Transverse colon (tissue), 4 donors: ENCODE measurements at regions not wholly inside any gene's neighbourhood (a gene's known extent, or its start where the extent isn't known, plus 50 kb on each side); places are given as distances from the start of the nearest gene placed in this dataset.

Experiments
- DNase-seq: peaks from one replicate; pipeline ENCODE4 v3.0.0-alpha.2; 2019
- H3K27ac ChIP-seq, 4 donors: fragments of 200-600 bp; sonication (generic); 2 replicates each; pipeline ENCODE4 v1.5.1; 2016 to 2018; ENCODE audit warnings: inconsistent platforms in 4 of 4
- H3K27me3 ChIP-seq: fragments of 200-600 bp; sonication (generic); 2 replicates; pipeline ENCODE4 v1.5.1; 2017; ENCODE audit warnings: inconsistent platforms
- H3K36me3 ChIP-seq, 4 donors: fragments of 200-600 bp; sonication (generic); 2 replicates each; pipeline ENCODE4 v1.5.1; 2017 to 2019; ENCODE audit warnings: inconsistent platforms in 4 of 4
- H3K4me1 ChIP-seq, 4 donors: fragments of 200-600 bp; sonication (generic); 2 replicates each; pipeline ENCODE4 v1.5.1; 2017 to 2020; ENCODE audit warnings: inconsistent platforms in 4 of 4
- H3K4me3 ChIP-seq, 4 donors: fragments of 200-600 bp; sonication (generic); 1 replicate in 1 of 4; 2 replicates in 3 of 4; pipeline versions ENCODE4 v1.5.1 to v1.6.1; 2017 to 2019; ENCODE audit warnings: inconsistent platforms in 4 of 4
- H3K9me3 ChIP-seq, 2 donors: fragments of 200-600 bp; sonication (generic); 2 replicates each; pipeline ENCODE4 v1.5.1; 2017 to 2019; ENCODE audit warnings: inconsistent platforms in 2 of 2
- CTCF ChIP-seq, 5 experiments: fragments of 200-600 bp in 3 of 5; fragments of 450-650 bp in 2 of 5; sonication (generic) in 3 of 5; IDR thresholded peaks; 1 replicate in 2 of 5; 2 replicates in 3 of 5; pipeline ENCODE4 v1.5.1; 2016 to 2017; ENCODE audit warnings: antibody characterized with exemption in 5 of 5, inconsistent platforms in 3 of 5, mild to moderate bottlenecking in 2 of 5, moderate library complexity in 1 of 5
- EP300 ChIP-seq: sonication (generic); formaldehyde crosslinking; IDR thresholded peaks from one replicate; pipeline ENCODE4 v1.6.1; 2017; ENCODE audit warnings: antibody characterized with exemption, low read depth
- POLR2A ChIP-seq: fragments of 450-650 bp; IDR thresholded peaks from one replicate; pipeline ENCODE4 v1.6.1; 2016; ENCODE audit warnings: antibody characterized with exemption, mild to moderate bottlenecking, moderate library complexity
- POLR2AphosphoS5 ChIP-seq, 3 donors: sonication (generic); formaldehyde crosslinking; IDR thresholded peaks; one replicate each; pipeline ENCODE4 v1.6.1; 2016; ENCODE audit warnings: antibody characterized with exemption in 3 of 3
- WGBS, 2 donors: methylation state at CpG; one replicate each; pipeline ENCODE4 v1.1.5; 2018; ENCODE audit warnings: low coverage in 1 of 2; 5-methylcytosine and 5-hydroxymethylcytosine counted together
- in situ Hi-C, 4 donors: fragments of 200-750 bp; cut with MboI; loops; one replicate each; pipeline versions ENCODE4 v1.15.0 to v1.15.1; 2017; ENCODE audit warnings: low sequenced_read_pairs in 3 of 4, low pct_ligation_motif_present in 1 of 4, low pct_unique_long_range_greater_than_20kb in 1 of 4
- intact Hi-C: fragments of 100-400 bp; cut with DNase I; formaldehyde crosslinking; loops from one replicate; pipeline ENCODE4 v1.15.1; 2023; ENCODE audit warnings: low total_unique reads

- no peaks in the 10 kb centered on the region for H3K36me3 ChIP-seq
- no peaks in the 10 kb centered on the region for H3K27me3 ChIP-seq
- no peaks in the 10 kb centered on the region for H3K4me1 ChIP-seq
- DNase-seq = no peak
- WGBS, 2 donors = 96% methylated on average over 6 to 16 of the region's 16 CpGs
- intact Hi-C loops (no loop called here), in situ Hi-C loops (no loop called here)
- TF ChIP-seq POLR2AphosphoS5 (IDR thresholded peaks at IDR 0.05) (no peak), EP300 (no peak), CTCF (IDR thresholded peaks at IDR 0.05) (no peak), POLR2A (no peak)
- H3K27ac ChIP-seq = no peak overlapping the region
- no peak overlapping the region for H3K4me3 ChIP-seq
- H3K9me3 ChIP-seq = no peaks in the 10 kb centered on the region
These were observed 322.7 kb upstream of the PITX2 start for GRCh38 chr4:110945600-110945999.

GRCh38 chr4:110949542-110949941 is 326.7 kb upstream of the PITX2 start:
- no peaks in the 10 kb centered on the region for H3K4me1 ChIP-seq
- H3K4me3 ChIP-seq = no peak overlapping the region
- H3K36me3 ChIP-seq = no peaks in the 10 kb centered on the region
- H3K27me3 ChIP-seq = no peaks in the 10 kb centered on the region
- intact Hi-C loops (no loop called here), in situ Hi-C loops (no loop called here)
- H3K9me3 ChIP-seq = no peaks in the 10 kb centered on the region
- DNase-seq = no peak
- 57 to 77% methylated on average over 3 of the region's 3 CpGs for WGBS, 2 donors
- H3K27ac ChIP-seq = no peak overlapping the region
- TF ChIP-seq CTCF (IDR thresholded peaks at IDR 0.05) = no peak
- TF ChIP-seq EP300 = no peak
- TF ChIP-seq POLR2A = no peak
- no peak for TF ChIP-seq POLR2AphosphoS5 (IDR thresholded peaks at IDR 0.05)

- 61 to 68% methylated on average over 2 of the region's 2 CpGs for WGBS, 2 donors
- Histone ChIP-seq H3K9me3 (no peaks in the 10 kb centered on the region), H3K4me3 (no peak overlapping the region), H3K4me1 (no peaks in the 10 kb centered on the region), H3K36me3 (no peaks in the 10 kb centered on the region), H3K27me3 (no peaks in the 10 kb centered on the region), H3K27ac (no peak overlapping the region)
- intact Hi-C loops (no loop called here), in situ Hi-C loops (loop anchor here in 2 of 4 donors (25.0 kb wide), 1 partner anchor 313 kb away; no protein-coding TSS in a partner anchor)
- no peak for DNase-seq
- no peak for TF ChIP-seq POLR2A
- no peak for TF ChIP-seq CTCF (IDR thresholded peaks at IDR 0.05)
- TF ChIP-seq POLR2AphosphoS5 (IDR thresholded peaks at IDR 0.05) = no peak
- TF ChIP-seq EP300 = no peak
These were observed 327.9 kb upstream of the PITX2 start for GRCh38 chr4:110950731-110951130.

- intact Hi-C loops (no loop called here), in situ Hi-C loops (loop anchor here in 2 of 4 donors (25.0 kb wide), 1 partner anchor 316 kb away; no protein-coding TSS in a partner anchor)
- no peaks in the 10 kb centered on the region for H3K9me3 ChIP-seq
- no peak for DNase-seq
- no peak for TF ChIP-seq CTCF (IDR thresholded peaks at IDR 0.05)
- TF ChIP-seq EP300 = no peak
- no peak for TF ChIP-seq POLR2AphosphoS5 (IDR thresholded peaks at IDR 0.05)
- TF ChIP-seq POLR2A = no peak
- no peaks in the 10 kb centered on the region for H3K27me3 ChIP-seq
- WGBS, 2 donors = 62 to 65% methylated on average over 1 of the region's 1 CpG
- no peak overlapping the region for H3K4me3 ChIP-seq
- H3K36me3 ChIP-seq = no peaks in the 10 kb centered on the region
- no peak overlapping the region for H3K27ac ChIP-seq
- no peaks in the 10 kb centered on the region for H3K4me1 ChIP-seq
These were observed 330.3 kb upstream of the PITX2 start for GRCh38 chr4:110953191-110953590.
